ENCODE measurements at regions not wholly inside any gene's neighbourhood (a gene's known extent, or its start where the extent isn't known, plus 50 kb on each side); places are given as distances from the start of the nearest gene placed in this dataset.

GRCh38 chr10:125262920-125263319 is 102.6 kb upstream of the CTBP2 start:
- no peak for TF ChIP-seq CTCF (IDR thresholded peaks at IDR 0.05)
- no peak for TF ChIP-seq POLR2A (IDR thresholded peaks at IDR 0.05)

Data from right lobe of liver (tissue), 4 donors.